H1 (cell line): ENCODE measurements at regions not wholly inside any gene's neighbourhood (a gene's known extent, or its start where the extent isn't known, plus 50 kb on each side); places are given as distances from the start of the nearest gene placed in this dataset.

Experiments used
- POLR2AphosphoS5 ChIP-seq: IDR thresholded peaks from 2 replicates; pipeline ENCODE4 v1.6.1; 2011; ENCODE audit warnings: low read depth, low read length
- RBBP5 ChIP-seq: IDR thresholded peaks from 2 replicates; pipeline ENCODE4 v1.7.1; 2012; ENCODE audit warnings: low read depth, mild to moderate bottlenecking, inconsistent platforms, low read length, moderate library complexity, borderline replicate concordance
- TAF7 ChIP-seq: optimal IDR thresholded peaks from 2 replicates; pipeline ENCODE3; 2011; ENCODE audit warnings: low read depth, mild to moderate bottlenecking, inconsistent platforms, low read length, moderate library complexity, borderline replicate concordance
- YY1 ChIP-seq: IDR thresholded peaks from 2 replicates; pipeline ENCODE4 v1.6.1; 2011; ENCODE audit warnings: low read depth, mild to moderate bottlenecking, low read length

DNA sequence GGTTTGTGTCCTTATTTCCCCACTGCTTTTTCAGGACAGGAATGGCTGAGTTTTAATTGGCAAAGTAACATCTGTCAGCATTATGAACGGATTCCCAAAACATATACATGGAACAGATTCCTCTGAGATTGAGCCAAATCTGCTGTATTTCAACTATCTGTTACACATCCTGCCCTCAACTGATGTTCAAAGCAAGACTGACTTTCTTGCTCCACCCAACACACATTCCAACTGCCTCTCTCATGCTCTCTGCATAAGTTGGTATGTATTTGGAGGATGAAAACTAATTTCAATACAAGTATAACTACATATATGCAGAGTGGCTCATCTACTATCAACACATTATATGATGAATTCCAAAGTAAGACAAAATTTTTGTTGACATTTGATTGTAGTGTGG lies 342.2 kb downstream of the GATA3 start (continued):
- no peak for TF ChIP-seq YY1
- no peak for TF ChIP-seq POLR2AphosphoS5
- TF ChIP-seq RBBP5: no peak
- no peak for TF ChIP-seq TAF7
